ENCODE measurements at regions not wholly inside any gene's neighbourhood (a gene's known extent, or its start where the extent isn't known, plus 50 kb on each side); places are given as distances from the start of the nearest gene placed in this dataset.

DNA sequence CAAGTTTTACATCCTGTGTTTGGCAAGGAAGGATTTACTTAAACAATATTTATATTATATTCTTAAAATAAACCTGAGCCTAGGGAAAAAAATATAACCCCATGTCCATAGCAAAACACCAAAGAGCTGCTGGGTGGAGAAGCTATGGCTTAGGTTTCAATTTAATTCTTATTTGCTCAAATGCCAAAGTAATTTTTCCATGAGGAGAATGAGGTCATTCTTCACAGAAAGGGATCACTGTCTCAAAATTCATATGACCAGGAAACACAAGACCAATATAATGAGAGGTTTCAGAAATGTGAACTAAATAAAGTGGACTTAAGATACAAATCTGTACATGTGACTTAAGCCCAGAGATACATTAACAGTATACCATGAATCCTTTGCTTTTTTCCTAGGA lies 195.0 kb downstream of the PHLDA1 start:
- H3K36me3 ChIP-seq, result no peaks in the 10 kb centered on the region
- no peaks in the 10 kb centered on the region for H3K4me1 ChIP-seq (replicated peaks)
- H3K9me3 ChIP-seq, result no peaks in the 10 kb centered on the region
- intact Hi-C loops (cut with DNase I), result no loop called here
- H3K4me3 ChIP-seq, result no peak overlapping the region
- DNase-seq (ENCODE audit: low spot score), result no peak
- TF ChIP-seq POLR2AphosphoS5 (IDR thresholded peaks at IDR 0.05) (no peak), POLR2A (IDR thresholded peaks at IDR 0.05) (no peak)
- TF ChIP-seq, protein P1, sequence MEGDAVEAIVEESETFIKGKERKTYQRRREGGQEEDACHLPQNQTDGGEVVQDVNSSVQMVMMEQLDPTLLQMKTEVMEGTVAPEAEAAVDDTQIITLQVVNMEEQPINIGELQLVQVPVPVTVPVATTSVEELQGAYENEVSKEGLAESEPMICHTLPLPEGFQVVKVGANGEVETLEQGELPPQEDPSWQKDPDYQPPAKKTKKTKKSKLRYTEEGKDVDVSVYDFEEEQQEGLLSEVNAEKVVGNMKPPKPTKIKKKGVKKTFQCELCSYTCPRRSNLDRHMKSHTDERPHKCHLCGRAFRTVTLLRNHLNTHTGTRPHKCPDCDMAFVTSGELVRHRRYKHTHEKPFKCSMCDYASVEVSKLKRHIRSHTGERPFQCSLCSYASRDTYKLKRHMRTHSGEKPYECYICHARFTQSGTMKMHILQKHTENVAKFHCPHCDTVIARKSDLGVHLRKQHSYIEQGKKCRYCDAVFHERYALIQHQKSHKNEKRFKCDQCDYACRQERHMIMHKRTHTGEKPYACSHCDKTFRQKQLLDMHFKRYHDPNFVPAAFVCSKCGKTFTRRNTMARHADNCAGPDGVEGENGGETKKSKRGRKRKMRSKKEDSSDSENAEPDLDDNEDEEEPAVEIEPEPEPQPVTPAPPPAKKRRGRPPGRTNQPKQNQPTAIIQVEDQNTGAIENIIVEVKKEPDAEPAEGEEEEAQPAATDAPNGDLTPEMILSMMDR (IDR thresholded peaks at IDR 0.05), result no peak
- H3K27ac ChIP-seq, result no peak overlapping the region
- H3K27me3 ChIP-seq (replicated peaks; ENCODE audit: insufficient read depth), result no peaks in the 10 kb centered on the region

DNA sequence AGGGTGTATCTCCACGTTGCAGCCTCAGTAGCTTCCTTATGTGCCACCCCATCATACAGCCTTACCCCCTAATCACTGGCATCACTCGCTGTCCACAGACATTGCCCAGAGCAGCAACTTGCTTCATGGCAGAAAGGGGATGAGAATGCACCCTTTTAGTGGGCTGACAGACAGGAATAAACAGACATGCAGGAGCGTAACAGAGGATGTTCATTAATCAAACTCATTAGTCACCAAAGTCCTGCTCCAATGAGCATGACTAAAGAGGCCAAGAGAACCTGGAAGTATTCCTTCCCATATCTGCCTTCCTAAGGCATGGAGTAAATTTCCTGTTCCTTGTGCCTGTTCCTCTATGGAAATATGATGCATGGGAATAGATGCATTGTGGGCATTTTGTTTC lies 197.0 kb downstream of the PHLDA1 start:
- intact Hi-C loops (cut with DNase I), result no loop called here

DNA sequence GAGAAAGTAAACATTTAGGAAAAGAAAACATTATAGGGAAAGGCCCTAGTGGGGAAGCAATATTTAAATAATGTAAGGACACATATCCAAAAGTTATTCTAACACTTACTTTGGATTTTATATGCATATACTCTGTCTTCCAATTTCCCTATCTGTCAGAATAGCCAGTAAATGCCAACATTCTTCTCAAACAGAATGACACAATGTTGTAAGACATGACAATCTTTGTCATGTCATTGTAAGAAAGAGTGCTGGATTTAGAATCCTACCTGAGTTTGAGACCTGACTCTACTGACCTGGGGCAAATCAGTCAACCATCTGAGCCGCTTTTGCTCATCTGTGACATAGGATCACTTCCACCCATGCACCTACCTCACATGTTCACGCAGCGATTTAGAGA lies 198.3 kb downstream of the PHLDA1 start:
- no peak overlapping the region for H3K4me3 ChIP-seq
- no peak overlapping the region for H3K27ac ChIP-seq
- no peaks in the 10 kb centered on the region for H3K4me1 ChIP-seq (replicated peaks)
- 59% methylated on average over 3 of the region's 3 CpGs for WGBS
- no peak for TF ChIP-seq POLR2A (IDR thresholded peaks at IDR 0.05)
- TF ChIP-seq, protein P1 (IDR thresholded peaks at IDR 0.05), result no peak
- no peaks in the 10 kb centered on the region for H3K9me3 ChIP-seq
- no peaks in the 10 kb centered on the region for H3K36me3 ChIP-seq
- intact Hi-C loops (cut with DNase I), result no loop called here
- H3K27me3 ChIP-seq (replicated peaks; ENCODE audit: insufficient read depth), result no peaks in the 10 kb centered on the region
- DNase-seq (ENCODE audit: low spot score), result no peak

More for the DNA sequence above, 197.0 kb downstream of the PHLDA1 start:
- H3K27ac ChIP-seq, result no peak overlapping the region
- H3K36me3 ChIP-seq, result no peaks in the 10 kb centered on the region
- no peak overlapping the region for H3K4me3 ChIP-seq
- H3K27me3 ChIP-seq (replicated peaks; ENCODE audit: insufficient read depth), result no peaks in the 10 kb centered on the region
- no peak for DNase-seq (ENCODE audit: low spot score)
- 92% methylated on average over 3 of the region's 3 CpGs for WGBS
- H3K9me3 ChIP-seq, result no peaks in the 10 kb centered on the region
- TF ChIP-seq POLR2AphosphoS5 (IDR thresholded peaks at IDR 0.05) (no peak), POLR2A (IDR thresholded peaks at IDR 0.05) (no peak)
- TF ChIP-seq, protein P1 (IDR thresholded peaks at IDR 0.05), result no peak
- no peaks in the 10 kb centered on the region for H3K4me1 ChIP-seq (replicated peaks)

DNA sequence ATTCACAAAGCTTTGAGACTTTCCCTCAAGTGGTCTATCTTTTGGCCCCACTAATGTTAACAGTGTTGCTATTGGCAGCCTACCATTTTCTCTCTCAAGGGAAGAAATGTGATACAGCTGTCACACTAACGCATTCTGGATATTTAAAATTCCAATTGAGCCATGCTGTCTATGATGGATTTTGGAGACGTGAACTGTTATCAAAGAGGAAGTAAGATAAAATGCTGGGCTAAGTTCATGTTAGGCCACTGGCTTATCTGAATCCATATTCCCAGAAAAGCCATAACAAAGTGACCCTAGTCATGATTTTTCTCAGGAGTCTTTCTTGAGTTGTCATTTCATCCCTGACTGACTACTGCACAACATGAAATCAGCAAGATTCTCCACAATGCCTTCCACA lies 200.2 kb downstream of the PHLDA1 start:
- H3K4me3 ChIP-seq, result no peak overlapping the region
- H3K27me3 ChIP-seq (replicated peaks; ENCODE audit: insufficient read depth), result no peaks in the 10 kb centered on the region
- no peaks in the 10 kb centered on the region for H3K9me3 ChIP-seq
- WGBS, result 57% methylated on average over 2 of the region's 2 CpGs
- no peak overlapping the region for H3K27ac ChIP-seq
- TF ChIP-seq POLR2AphosphoS5 (IDR thresholded peaks at IDR 0.05) (no peak), POLR2A (IDR thresholded peaks at IDR 0.05) (no peak)
- TF ChIP-seq, protein P1 (IDR thresholded peaks at IDR 0.05), result no peak
- no peaks in the 10 kb centered on the region for H3K4me1 ChIP-seq (replicated peaks)
- intact Hi-C loops (cut with DNase I), result no loop called here
- no peak for DNase-seq (ENCODE audit: low spot score)
- no peaks in the 10 kb centered on the region for H3K36me3 ChIP-seq

DNA sequence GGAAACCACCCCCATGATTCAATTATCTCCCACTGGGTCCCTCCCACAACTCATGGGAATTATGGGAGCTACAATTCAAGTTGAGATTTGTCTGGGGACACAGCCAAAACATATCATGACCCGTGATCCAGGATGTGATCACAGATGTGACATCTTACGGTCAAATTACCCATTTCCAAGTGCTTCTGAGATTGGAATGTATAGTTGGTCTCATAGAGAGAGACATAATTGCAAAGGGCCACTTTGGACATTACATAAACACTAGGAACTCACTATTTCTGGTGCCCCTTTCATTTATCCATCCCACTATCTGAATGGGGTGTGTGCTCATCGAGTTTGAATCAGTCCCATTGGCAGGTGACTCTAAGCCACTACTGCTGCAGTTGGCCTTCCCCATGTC lies 204.5 kb downstream of the PHLDA1 start:
- Histone ChIP-seq H3K27ac (no peak overlapping the region), H3K4me1 (replicated peaks) (no peaks in the 10 kb centered on the region), H3K9me3 (no peaks in the 10 kb centered on the region), H3K27me3 (replicated peaks; ENCODE audit: insufficient read depth) (no peaks in the 10 kb centered on the region), H3K36me3 (no peaks in the 10 kb centered on the region), H3K4me3 (no peak overlapping the region)
- TF ChIP-seq POLR2AphosphoS5 (IDR thresholded peaks at IDR 0.05) (no peak), POLR2A (IDR thresholded peaks at IDR 0.05) (no peak)
- TF ChIP-seq, protein P1 (IDR thresholded peaks at IDR 0.05), result no peak
- intact Hi-C loops (cut with DNase I), result no loop called here
- WGBS, result 87% methylated on average over 3 of the region's 3 CpGs
- no peak for DNase-seq (ENCODE audit: low spot score)

Measured in prostate gland (tissue), 2 donors.